Esophagus squamous epithelium (tissue), 4 donors: ENCODE measurements at regions not wholly inside any gene's neighbourhood (a gene's known extent, or its start where the extent isn't known, plus 50 kb on each side); places are given as distances from the start of the nearest gene placed in this dataset.

Source experiments
- POLR2A ChIP-seq, 4 donors: fragments of 450-650 bp; IDR thresholded peaks; one replicate each; pipeline ENCODE4 v1.6.1; 2017; ENCODE audit warnings: antibody characterized with exemption in 4 of 4, mild to moderate bottlenecking in 4 of 4, moderate library complexity in 3 of 4
- TF ChIP-seq, protein P1 (sequence below), 6 experiments: fragments of 450-650 bp in 4 of 6; fragments of 200-600 bp in 2 of 6; sonication (generic) in 2 of 6; IDR thresholded peaks; one replicate each; pipeline ENCODE4 v1.5.1; 2016 to 2019; ENCODE audit warnings: antibody characterized with exemption in 6 of 6, mild to moderate bottlenecking in 4 of 6, moderate library complexity in 4 of 6

DNA sequence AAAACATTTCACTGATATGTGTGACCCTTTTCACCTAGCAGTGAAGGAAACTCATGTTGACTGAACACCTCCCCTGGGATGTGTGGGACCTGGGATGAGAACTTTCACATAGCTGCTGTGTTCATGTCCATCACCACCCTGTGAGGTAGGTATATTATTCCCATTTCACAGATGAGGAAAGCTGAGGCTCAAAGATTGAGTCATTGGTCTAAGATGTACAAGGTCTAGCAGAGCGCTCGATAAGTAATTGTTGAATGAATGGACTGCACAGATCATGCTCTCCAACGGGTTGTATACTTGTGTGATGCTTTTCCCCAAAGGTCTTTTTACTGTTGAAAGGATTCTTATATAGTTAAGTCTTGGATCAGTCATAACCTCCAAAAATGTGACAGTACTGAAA lies 75.6 kb upstream of the TSC22D1 start:
- TF ChIP-seq, protein P1, sequence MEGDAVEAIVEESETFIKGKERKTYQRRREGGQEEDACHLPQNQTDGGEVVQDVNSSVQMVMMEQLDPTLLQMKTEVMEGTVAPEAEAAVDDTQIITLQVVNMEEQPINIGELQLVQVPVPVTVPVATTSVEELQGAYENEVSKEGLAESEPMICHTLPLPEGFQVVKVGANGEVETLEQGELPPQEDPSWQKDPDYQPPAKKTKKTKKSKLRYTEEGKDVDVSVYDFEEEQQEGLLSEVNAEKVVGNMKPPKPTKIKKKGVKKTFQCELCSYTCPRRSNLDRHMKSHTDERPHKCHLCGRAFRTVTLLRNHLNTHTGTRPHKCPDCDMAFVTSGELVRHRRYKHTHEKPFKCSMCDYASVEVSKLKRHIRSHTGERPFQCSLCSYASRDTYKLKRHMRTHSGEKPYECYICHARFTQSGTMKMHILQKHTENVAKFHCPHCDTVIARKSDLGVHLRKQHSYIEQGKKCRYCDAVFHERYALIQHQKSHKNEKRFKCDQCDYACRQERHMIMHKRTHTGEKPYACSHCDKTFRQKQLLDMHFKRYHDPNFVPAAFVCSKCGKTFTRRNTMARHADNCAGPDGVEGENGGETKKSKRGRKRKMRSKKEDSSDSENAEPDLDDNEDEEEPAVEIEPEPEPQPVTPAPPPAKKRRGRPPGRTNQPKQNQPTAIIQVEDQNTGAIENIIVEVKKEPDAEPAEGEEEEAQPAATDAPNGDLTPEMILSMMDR (IDR thresholded peaks at IDR 0.05) = no peak
- TF ChIP-seq POLR2A (IDR thresholded peaks at IDR 0.05) = no peak
